ENCODE measurements at regions not wholly inside any gene's neighbourhood (a gene's known extent, or its start where the extent isn't known, plus 50 kb on each side); places are given as distances from the start of the nearest gene placed in this dataset.

DNA sequence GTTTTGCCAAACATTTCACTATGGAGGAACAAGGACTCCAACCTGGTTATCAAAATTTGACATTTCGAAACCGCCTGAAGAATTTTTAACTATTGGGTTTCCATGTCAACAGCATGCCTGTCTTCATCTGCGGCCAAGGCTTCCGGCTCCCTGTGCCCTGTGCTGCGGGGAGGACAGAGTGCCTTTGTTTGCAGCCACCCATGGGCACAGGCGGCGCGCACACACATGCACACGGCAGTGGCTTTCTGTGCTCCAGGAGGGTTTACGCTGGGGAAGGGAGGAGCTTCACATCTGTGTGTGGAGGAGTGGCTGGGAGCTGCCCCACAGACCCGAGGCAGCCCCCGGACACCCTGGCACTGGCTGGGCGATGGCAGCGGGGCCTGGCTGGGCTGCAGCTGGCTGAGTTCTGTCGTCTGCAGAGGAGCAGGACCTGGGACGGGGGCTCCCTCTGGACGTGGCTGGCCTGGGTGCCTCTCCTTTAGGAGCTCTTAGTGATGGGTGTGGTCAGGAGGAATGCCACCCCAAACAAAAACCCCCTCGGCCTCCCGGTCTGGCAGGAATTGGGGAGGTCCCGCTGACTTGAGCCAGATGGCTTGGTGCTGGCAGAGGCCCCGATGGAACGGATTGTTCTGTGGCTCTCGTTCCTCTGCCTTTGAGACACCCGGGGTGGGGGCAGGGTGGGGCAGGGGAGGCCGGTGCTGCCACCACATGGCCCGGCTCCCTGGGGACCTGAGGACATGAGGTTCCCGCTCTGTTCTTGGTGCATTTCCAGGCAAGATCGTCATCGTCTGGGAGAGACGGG, 1290.9 kb downstream of the BRD1 start:
- Histone ChIP-seq H3K27me3 (ENCODE audit: insufficient read depth, poor library complexity, severe bottlenecking) (no peaks in the 10 kb centered on the region), H3K4me3 (replicated peaks; ENCODE audit: insufficient read depth, low read length) (no peak overlapping the region), H3K27ac (replicated peaks) (no peak overlapping the region)
- no peak for TF ChIP-seq SPI1 (IDR thresholded peaks at IDR 0.05; ENCODE audit: borderline replicate concordance, low read depth)
- TF ChIP-seq, protein P1, sequence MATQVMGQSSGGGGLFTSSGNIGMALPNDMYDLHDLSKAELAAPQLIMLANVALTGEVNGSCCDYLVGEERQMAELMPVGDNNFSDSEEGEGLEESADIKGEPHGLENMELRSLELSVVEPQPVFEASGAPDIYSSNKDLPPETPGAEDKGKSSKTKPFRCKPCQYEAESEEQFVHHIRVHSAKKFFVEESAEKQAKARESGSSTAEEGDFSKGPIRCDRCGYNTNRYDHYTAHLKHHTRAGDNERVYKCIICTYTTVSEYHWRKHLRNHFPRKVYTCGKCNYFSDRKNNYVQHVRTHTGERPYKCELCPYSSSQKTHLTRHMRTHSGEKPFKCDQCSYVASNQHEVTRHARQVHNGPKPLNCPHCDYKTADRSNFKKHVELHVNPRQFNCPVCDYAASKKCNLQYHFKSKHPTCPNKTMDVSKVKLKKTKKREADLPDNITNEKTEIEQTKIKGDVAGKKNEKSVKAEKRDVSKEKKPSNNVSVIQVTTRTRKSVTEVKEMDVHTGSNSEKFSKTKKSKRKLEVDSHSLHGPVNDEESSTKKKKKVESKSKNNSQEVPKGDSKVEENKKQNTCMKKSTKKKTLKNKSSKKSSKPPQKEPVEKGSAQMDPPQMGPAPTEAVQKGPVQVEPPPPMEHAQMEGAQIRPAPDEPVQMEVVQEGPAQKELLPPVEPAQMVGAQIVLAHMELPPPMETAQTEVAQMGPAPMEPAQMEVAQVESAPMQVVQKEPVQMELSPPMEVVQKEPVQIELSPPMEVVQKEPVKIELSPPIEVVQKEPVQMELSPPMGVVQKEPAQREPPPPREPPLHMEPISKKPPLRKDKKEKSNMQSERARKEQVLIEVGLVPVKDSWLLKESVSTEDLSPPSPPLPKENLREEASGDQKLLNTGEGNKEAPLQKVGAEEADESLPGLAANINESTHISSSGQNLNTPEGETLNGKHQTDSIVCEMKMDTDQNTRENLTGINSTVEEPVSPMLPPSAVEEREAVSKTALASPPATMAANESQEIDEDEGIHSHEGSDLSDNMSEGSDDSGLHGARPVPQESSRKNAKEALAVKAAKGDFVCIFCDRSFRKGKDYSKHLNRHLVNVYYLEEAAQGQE (IDR thresholded peaks at IDR 0.05; ENCODE audit: insufficient replicate concordance, low read depth): no peak
- no peak for TF ChIP-seq POLR2AphosphoS5 (IDR thresholded peaks at IDR 0.05; ENCODE audit: low read depth)
- DNase-seq (ENCODE audit: low read depth in 1 of 2, low spot score in 1 of 2): no peak

DNA sequence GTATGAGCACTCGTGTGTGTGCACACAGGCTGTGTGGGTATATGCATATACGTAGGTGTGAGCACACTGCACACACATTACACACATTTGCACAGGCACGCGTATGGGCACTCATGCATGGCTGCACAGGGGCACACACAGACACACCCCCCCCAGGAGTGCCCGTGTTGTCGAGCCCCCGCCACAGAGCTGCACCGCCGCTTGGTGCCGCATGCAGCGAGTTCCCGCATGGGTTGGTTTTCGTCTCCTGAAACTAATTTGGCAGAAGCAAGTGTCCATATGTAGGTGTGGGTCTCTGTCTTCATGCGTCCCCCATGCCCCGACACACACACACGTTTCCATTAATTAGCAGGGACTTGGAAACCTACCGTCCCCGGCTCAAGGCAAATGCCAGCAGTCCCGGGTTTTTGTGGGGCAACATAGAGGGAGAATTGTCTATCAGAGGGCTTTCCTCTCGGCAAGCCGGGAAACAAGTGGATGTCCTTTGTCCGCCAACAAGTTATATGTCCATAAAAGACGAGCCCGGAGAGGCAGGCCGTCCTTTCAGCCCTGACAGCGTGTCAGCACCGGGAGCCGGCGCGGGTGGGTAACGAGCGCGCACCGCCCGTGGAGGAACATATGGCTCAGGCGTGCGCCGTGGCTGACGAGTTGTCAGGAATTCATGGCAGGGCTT, 1291.7 kb downstream of the BRD1 start:
- TF ChIP-seq POLR2AphosphoS5 (IDR thresholded peaks at IDR 0.05; ENCODE audit: low read depth) (no peak), GABPA (IDR thresholded peaks at IDR 0.05; ENCODE audit: low read depth) (no peak), SPI1 (IDR thresholded peaks at IDR 0.05; ENCODE audit: borderline replicate concordance, low read depth) (no peak)
- TF ChIP-seq, protein P1 (IDR thresholded peaks at IDR 0.05; ENCODE audit: insufficient replicate concordance, low read depth): no peak
- TF ChIP-seq, protein P2, sequence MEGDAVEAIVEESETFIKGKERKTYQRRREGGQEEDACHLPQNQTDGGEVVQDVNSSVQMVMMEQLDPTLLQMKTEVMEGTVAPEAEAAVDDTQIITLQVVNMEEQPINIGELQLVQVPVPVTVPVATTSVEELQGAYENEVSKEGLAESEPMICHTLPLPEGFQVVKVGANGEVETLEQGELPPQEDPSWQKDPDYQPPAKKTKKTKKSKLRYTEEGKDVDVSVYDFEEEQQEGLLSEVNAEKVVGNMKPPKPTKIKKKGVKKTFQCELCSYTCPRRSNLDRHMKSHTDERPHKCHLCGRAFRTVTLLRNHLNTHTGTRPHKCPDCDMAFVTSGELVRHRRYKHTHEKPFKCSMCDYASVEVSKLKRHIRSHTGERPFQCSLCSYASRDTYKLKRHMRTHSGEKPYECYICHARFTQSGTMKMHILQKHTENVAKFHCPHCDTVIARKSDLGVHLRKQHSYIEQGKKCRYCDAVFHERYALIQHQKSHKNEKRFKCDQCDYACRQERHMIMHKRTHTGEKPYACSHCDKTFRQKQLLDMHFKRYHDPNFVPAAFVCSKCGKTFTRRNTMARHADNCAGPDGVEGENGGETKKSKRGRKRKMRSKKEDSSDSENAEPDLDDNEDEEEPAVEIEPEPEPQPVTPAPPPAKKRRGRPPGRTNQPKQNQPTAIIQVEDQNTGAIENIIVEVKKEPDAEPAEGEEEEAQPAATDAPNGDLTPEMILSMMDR (IDR thresholded peaks at IDR 0.05; ENCODE audit: insufficient read depth, low read length): no peak
- no peak overlapping the region for H3K27ac ChIP-seq (replicated peaks)
- H3K4me3 ChIP-seq (replicated peaks; ENCODE audit: insufficient read depth, low read length): no peak overlapping the region
- no peak for DNase-seq (ENCODE audit: low read depth in 1 of 2, low spot score in 1 of 2)
- H3K27me3 ChIP-seq (ENCODE audit: insufficient read depth, poor library complexity, severe bottlenecking): no peaks in the 10 kb centered on the region

DNA sequence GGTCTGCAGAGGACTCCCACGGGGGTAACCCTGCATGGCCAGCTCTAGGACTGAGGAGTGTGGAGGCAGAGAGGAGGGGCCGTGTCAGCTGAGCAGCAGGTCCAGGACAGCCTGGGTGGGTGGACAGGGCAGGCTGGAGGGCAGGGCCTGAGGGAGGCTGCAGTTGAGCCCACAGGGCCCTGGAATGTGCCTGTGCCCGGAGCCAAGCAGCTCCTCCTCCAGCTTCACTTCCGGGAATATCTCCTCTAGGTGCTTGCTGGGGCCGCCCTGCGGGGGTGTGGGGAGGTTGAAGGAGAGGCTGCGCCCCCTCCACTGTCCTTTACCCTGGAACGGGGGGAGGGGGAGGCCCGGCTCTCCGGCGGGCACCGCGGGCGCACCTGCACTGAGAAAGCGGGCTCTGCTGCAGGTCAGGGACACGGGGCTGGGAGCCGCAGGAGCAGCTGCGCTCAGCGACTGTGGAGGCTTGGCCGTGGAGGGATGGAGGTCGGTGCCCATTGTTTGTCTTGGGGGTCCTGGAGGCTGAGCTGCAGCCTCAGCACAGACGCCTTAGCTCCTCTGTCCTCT, 1293.2 kb downstream of the BRD1 start:
- H3K4me3 ChIP-seq (replicated peaks; ENCODE audit: insufficient read depth, low read length): no peak overlapping the region
- TF ChIP-seq, protein P2 (IDR thresholded peaks at IDR 0.05; ENCODE audit: insufficient read depth, low read length): no peak
- TF ChIP-seq POLR2AphosphoS5 (IDR thresholded peaks at IDR 0.05; ENCODE audit: low read depth) (no peak), GABPA (IDR thresholded peaks at IDR 0.05; ENCODE audit: low read depth) (no peak), SPI1 (IDR thresholded peaks at IDR 0.05; ENCODE audit: borderline replicate concordance, low read depth) (no peak)
- TF ChIP-seq, protein P1 (IDR thresholded peaks at IDR 0.05; ENCODE audit: insufficient replicate concordance, low read depth): no peak
- H3K27me3 ChIP-seq (ENCODE audit: insufficient read depth, poor library complexity, severe bottlenecking): no peaks in the 10 kb centered on the region
- H3K27ac ChIP-seq (replicated peaks): no peak overlapping the region
- no peak for DNase-seq (ENCODE audit: low read depth in 1 of 2, low spot score in 1 of 2)

All from HL-60 (cell line).